Mammary epithelial cell (primary cell): ENCODE measurements at regions not wholly inside any gene's neighbourhood (a gene's known extent, or its start where the extent isn't known, plus 50 kb on each side); places are given as distances from the start of the nearest gene placed in this dataset.
A peak's percentile ranks its signal among the peaks of the same experiment; 100 is the strongest.

Source experiments
- CTCF ChIP-seq, 2 donors: IDR thresholded peaks in 1 of 2; conservative IDR thresholded peaks in 1 of 2; 2 replicates each; pipeline ENCODE4 v1.5.1; 2011 to 2012; ENCODE audit warnings: inconsistent platforms in 2 of 2, low read length in 2 of 2, mild to moderate bottlenecking in 2 of 2, control low read depth in 1 of 2, low read depth in 1 of 2; ENCODE audit not compliant: insufficient read depth in 1 of 2; ENCODE audit errors: extremely low read depth in 1 of 2
- EZH2 ChIP-seq: IDR thresholded peaks from 2 replicates; pipeline ENCODE4 v1.6.1; 2012; ENCODE audit warnings: low read length, inconsistent platforms, borderline replicate concordance

DNA sequence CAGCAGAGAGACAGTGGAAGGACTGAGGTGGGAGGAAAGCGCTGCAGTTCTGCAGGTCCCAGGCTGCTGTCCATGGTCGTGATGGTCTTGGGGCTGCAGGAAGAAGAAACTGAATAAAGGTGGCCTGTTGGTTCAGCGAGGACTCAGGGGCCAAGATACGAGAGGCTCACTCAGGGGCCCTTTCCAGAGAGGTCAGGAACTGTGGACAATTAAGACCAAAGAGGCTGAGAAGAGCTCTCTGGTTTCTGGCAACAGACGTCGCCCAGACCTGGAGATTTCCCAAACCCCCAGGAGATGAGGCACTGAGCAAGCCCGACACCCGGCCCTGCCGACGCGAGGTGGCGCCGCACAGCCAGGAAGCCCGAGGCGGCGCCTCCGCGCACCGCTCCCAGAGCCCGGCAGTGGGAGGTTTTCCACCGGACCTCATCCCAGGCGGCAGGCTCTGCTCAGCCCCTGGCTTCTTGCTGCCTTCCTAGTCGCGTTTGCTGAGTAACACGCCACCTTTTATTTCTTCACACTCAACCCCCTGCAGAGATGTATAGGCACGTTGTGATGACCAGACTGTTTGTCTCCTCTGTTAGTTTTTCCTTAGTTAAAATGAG lies 56.4 kb upstream of the ARRDC4 start:
- peak; percentile 85 to 93 for TF ChIP-seq CTCF (conservative IDR thresholded peaks at IDR 0.05 in 1 of 2, IDR thresholded peaks at IDR 0.05 in 1 of 2; ENCODE audit: extremely low read depth in 1 of 2, insufficient read depth in 1 of 2, low read depth in 1 of 2, low read length in 2 of 2)
- no peak for TF ChIP-seq EZH2
